K562 (cell line): ENCODE measurements at regions not wholly inside any gene's neighbourhood (a gene's known extent, or its start where the extent isn't known, plus 50 kb on each side); places are given as distances from the start of the nearest gene placed in this dataset.

Experiments used
- C11orf30 ChIP-seq: fragments of 450-650 bp; IDR thresholded peaks from 2 replicates; pipeline ENCODE4 v1.6.1; 2016; ENCODE audit warnings: low read depth, mild to moderate bottlenecking
- CBX8 ChIP-seq: fragments of 200-600 bp; sonication (generic); IDR thresholded peaks from 2 replicates; pipeline ENCODE4 v1.6.1; 2012; ENCODE audit warnings: borderline replicate concordance, mixed run types, low read depth, mild to moderate bottlenecking, moderate library complexity, mixed read lengths, low read length, control low read depth, inconsistent platforms; ENCODE audit not compliant: poor library complexity, severe bottlenecking; ENCODE audit errors: extremely low read depth
- CUX1 ChIP-seq: fragments of 200-800 bp; sonication (Bioruptor generic); IDR thresholded peaks from 2 replicates; pipeline ENCODE4 v1.6.1; 2016; ENCODE audit warnings: missing genetic modification characterization, missing compliant biosample characterization
- ELK3 ChIP-seq: fragments of 450-650 bp; formaldehyde crosslinking; IDR thresholded peaks from 2 replicates; pipeline ENCODE4 v1.4.0; 2020; ENCODE audit warnings: mild to moderate bottlenecking
- LCOR ChIP-seq: sonication (generic); formaldehyde crosslinking; IDR thresholded peaks from 2 replicates; pipeline ENCODE4 v1.8.0; 2022; ENCODE audit warnings: mild to moderate bottlenecking, missing genetic modification reagents
- MAFG ChIP-seq: fragments of 450-650 bp; conservative IDR thresholded peaks from 2 replicates; pipeline ENCODE4 v1.6.1; 2016; ENCODE audit warnings: missing genetic modification characterization, missing compliant biosample characterization
- TEAD2 ChIP-seq: fragments of 450-650 bp; IDR thresholded peaks from 2 replicates; pipeline ENCODE4 v1.6.1; 2016; ENCODE audit warnings: missing genetic modification characterization, control low read depth, missing compliant biosample characterization
- ZNF316 ChIP-seq: fragments of 450-650 bp; IDR thresholded peaks from 2 replicates; pipeline ENCODE4 v1.6.1; 2016
- TF ChIP-seq, protein P1 (sequence below): fragments of 250-450 bp; sonication (Bioruptor Pico); IDR thresholded peaks from 2 replicates; pipeline ENCODE4 v1.8.0; 2022; ENCODE audit warnings: inconsistent platforms, mild to moderate bottlenecking, moderate library complexity, borderline replicate concordance

DNA sequence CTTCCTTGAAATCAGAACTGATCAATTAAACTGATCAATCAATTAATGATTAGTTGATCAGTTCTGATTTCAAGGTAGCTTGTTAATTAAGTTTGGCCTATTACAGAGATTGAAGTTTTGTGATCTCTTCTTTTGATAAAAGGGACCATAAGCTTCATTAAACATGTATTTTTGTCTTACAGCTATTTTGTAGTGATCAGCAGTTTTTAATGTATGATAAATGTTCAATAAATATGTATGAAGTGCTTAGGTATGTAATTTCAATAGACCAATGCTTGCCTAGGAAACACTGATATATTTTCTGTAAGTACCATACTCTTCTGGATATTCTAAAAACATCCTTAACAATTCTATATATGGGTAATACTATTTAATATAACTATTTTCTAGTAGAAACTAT, 569.6 kb downstream of the BRINP3 start (continued):
- TF ChIP-seq ELK3 (CRISPR knock-in tag): no peak
- peak; percentile 73; the same call in 1 of the 2 replicates for TF ChIP-seq CUX1
- TF ChIP-seq CBX8: no peak
- TF ChIP-seq MAFG: peak; percentile 34; the same call in 1 of the 2 replicates
- peak; percentile 33; the same call in 1 of the 2 replicates for TF ChIP-seq C11orf30
- TF ChIP-seq, protein P1, sequence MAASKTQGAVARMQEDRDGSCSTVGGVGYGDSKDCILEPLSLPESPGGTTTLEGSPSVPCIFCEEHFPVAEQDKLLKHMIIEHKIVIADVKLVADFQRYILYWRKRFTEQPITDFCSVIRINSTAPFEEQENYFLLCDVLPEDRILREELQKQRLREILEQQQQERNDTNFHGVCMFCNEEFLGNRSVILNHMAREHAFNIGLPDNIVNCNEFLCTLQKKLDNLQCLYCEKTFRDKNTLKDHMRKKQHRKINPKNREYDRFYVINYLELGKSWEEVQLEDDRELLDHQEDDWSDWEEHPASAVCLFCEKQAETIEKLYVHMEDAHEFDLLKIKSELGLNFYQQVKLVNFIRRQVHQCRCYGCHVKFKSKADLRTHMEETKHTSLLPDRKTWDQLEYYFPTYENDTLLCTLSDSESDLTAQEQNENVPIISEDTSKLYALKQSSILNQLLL (CRISPR knock-in tag): no peak
- no peak for TF ChIP-seq LCOR (CRISPR knock-in tag)
- peak; percentile 72 for TF ChIP-seq ZNF316
- no peak for TF ChIP-seq TEAD2
